Neural progenitor cell (in vitro differentiated cells): ENCODE measurements at regions not wholly inside any gene's neighbourhood (a gene's known extent, or its start where the extent isn't known, plus 50 kb on each side); places are given as distances from the start of the nearest gene placed in this dataset.

Source experiments
- EZH2 ChIP-seq: fragments of 200-600 bp; sonication (generic); IDR thresholded peaks from 2 replicates; pipeline ENCODE4 v1.6.1; 2017; ENCODE audit warnings: antibody characterized with exemption, mild to moderate bottlenecking, moderate library complexity
- EZH2phosphoT487 ChIP-seq: fragments of 200-600 bp; sonication (generic); IDR thresholded peaks from 2 replicates; pipeline ENCODE4 v1.6.1; 2017; ENCODE audit warnings: antibody characterized with exemption
- TF ChIP-seq, protein P1 (sequence below): fragments of 200-600 bp; sonication (generic); IDR thresholded peaks from 2 replicates; pipeline ENCODE4 v1.5.1; 2017; ENCODE audit warnings: antibody characterized with exemption, mild to moderate bottlenecking

DNA sequence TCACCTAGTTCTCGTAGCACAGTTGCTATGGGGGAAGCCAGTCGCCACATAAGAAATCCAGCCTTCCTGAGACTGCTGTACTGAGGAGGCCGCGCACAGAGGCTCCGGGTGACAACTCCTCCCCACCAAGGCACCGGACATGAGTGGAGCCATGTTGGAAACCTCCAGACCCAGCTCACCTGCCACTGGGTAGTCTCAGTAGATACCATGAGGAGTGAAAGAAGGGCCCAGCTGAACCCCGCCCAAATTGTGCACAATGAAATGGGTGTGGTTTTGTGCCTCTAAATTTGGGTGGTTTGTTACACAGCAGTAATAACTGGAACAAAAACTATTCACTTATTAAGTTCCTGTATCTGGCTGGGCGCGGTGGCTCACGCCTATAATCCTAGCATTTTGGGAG is 198.7 kb downstream of the BCOR start:
- TF ChIP-seq, protein P1, sequence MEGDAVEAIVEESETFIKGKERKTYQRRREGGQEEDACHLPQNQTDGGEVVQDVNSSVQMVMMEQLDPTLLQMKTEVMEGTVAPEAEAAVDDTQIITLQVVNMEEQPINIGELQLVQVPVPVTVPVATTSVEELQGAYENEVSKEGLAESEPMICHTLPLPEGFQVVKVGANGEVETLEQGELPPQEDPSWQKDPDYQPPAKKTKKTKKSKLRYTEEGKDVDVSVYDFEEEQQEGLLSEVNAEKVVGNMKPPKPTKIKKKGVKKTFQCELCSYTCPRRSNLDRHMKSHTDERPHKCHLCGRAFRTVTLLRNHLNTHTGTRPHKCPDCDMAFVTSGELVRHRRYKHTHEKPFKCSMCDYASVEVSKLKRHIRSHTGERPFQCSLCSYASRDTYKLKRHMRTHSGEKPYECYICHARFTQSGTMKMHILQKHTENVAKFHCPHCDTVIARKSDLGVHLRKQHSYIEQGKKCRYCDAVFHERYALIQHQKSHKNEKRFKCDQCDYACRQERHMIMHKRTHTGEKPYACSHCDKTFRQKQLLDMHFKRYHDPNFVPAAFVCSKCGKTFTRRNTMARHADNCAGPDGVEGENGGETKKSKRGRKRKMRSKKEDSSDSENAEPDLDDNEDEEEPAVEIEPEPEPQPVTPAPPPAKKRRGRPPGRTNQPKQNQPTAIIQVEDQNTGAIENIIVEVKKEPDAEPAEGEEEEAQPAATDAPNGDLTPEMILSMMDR = no peak
- no peak for TF ChIP-seq EZH2
- TF ChIP-seq EZH2phosphoT487 = no peak
